Natural killer cell (primary cell): ENCODE measurements at regions not wholly inside any gene's neighbourhood (a gene's known extent, or its start where the extent isn't known, plus 50 kb on each side); places are given as distances from the start of the nearest gene placed in this dataset.

Experiments
- ATAC-seq, 3 donors: fragments of 150-1000 bp in 2 of 3; fragments of 200-7000 bp in 1 of 3; cut with Tn5 transposase; 1 replicate in 1 of 3; 2 replicates in 2 of 3; pipeline ENCODE4 v1.10.0; 2021; ENCODE audit warnings: mild to moderate bottlenecking in 2 of 3, moderate library complexity in 2 of 3
- DNase-seq, 2 donors: peaks; one replicate each; pipeline versions ENCODE4 v3.0.0 to v3.0.0-alpha.2; 2013 to 2021; ENCODE audit warnings: mixed read lengths in 1 of 2
- H3K27ac ChIP-seq: one replicate; pipeline ENCODE4 v1.5.1; 2013; ENCODE audit warnings: mild to moderate bottlenecking, low read length
- H3K27me3 ChIP-seq: one replicate; pipeline ENCODE4 v1.6.1; 2013; ENCODE audit warnings: low read length; ENCODE audit not compliant: control insufficient read depth, insufficient read depth
- H3K36me3 ChIP-seq: one replicate; pipeline ENCODE4 v1.6.1; 2013; ENCODE audit warnings: low read length; ENCODE audit not compliant: control insufficient read depth, insufficient read depth
- H3K4me1 ChIP-seq: one replicate; pipeline ENCODE4 v1.6.1; 2013; ENCODE audit warnings: low read length; ENCODE audit not compliant: control insufficient read depth, insufficient read depth
- H3K4me3 ChIP-seq: one replicate; pipeline ENCODE4 v1.5.1; 2013; ENCODE audit warnings: low read length
- H3K9me3 ChIP-seq: one replicate; pipeline ENCODE4 v1.6.1; 2013; ENCODE audit warnings: low read length; ENCODE audit not compliant: control insufficient read depth, insufficient read depth
- H3K27ac Mint-ChIP-seq, 2 donors: one replicate each; pipeline ENCODE4 v1.8.0; 2022; ENCODE audit warnings: mild to moderate bottlenecking in 2 of 2, mixed read lengths in 2 of 2, moderate library complexity in 1 of 2
- H3K27me3 Mint-ChIP-seq, 2 donors: one replicate each; pipeline ENCODE4 v1.8.0; 2022; ENCODE audit warnings: low read depth in 2 of 2, mixed read lengths in 2 of 2
- H3K36me3 Mint-ChIP-seq: one replicate; pipeline ENCODE4 v1.8.0; 2022; ENCODE audit warnings: mixed read lengths
- H3K4me1 Mint-ChIP-seq, 2 donors: one replicate each; pipeline ENCODE4 v1.8.0; 2022; ENCODE audit warnings: mixed read lengths in 2 of 2
- H3K4me3 Mint-ChIP-seq: one replicate; pipeline ENCODE4 v1.8.0; 2022; ENCODE audit warnings: mild to moderate bottlenecking, moderate library complexity, mixed read lengths
- H3K9me3 Mint-ChIP-seq, 2 donors: one replicate each; pipeline ENCODE4 v1.8.0; 2022; ENCODE audit warnings: mixed read lengths in 2 of 2
- CTCF ChIP-seq: fragments of 200-600 bp; IDR thresholded peaks from one replicate; pipeline ENCODE4 v1.8.0; 2022; ENCODE audit warnings: antibody characterized with exemption
- WGBS: methylation state at CpG from one replicate; pipeline ENCODE4 v1.1.7; 2013; ENCODE audit warnings: missing lambda C conversion rate; ENCODE audit not compliant: insufficient coverage; 5-methylcytosine and 5-hydroxymethylcytosine counted together
- intact Hi-C: fragments of 100-400 bp; cut with micrococcal nuclease; formaldehyde crosslinking; loops from one replicate; pipeline ENCODE4 v1.14.2; 2022

GRCh38 chrX:77087529-77088169, 359.5 kb upstream of the FGF16 start:
- WGBS, result 77% methylated on average over 1 of the region's 7 CpGs

GRCh38 chrX:77088233-77088632, 359.0 kb upstream of the FGF16 start:
- no peak for ATAC-seq
- Histone ChIP-seq H3K36me3 (no peaks in the 10 kb centered on the region), H3K4me1 (no peaks in the 10 kb centered on the region), H3K4me3 (no peak overlapping the region), H3K9me3 (no peaks in the 10 kb centered on the region), H3K27me3 (no peaks in the 10 kb centered on the region), H3K27ac (no peak overlapping the region)
- DNase-seq, result no peak
- TF ChIP-seq CTCF, result no peak
- H3K9me3 Mint-ChIP-seq, result peaks cover 0 to 10% of the 10 kb centered on the region in 2 donors
- 29% methylated on average over 1 of the region's 1 CpG for WGBS
- H3K27ac Mint-ChIP-seq, result no peak overlapping the region
- no peaks in the 10 kb centered on the region for H3K27me3 Mint-ChIP-seq
- intact Hi-C loops, result no loop called here
- no peaks in the 10 kb centered on the region for H3K36me3 Mint-ChIP-seq
- no peaks in the 10 kb centered on the region for H3K4me1 Mint-ChIP-seq
- H3K4me3 Mint-ChIP-seq, result no peak overlapping the region

More at GRCh38 chrX:77087529-77088169, 359.5 kb upstream of the FGF16 start:
- no peak overlapping the region for H3K27ac ChIP-seq
- Mint-ChIP-seq H3K27me3 (no peaks in the 10 kb centered on the region), H3K4me3 (no peak overlapping the region), H3K9me3 (peaks cover 0 to 10% of the 10 kb centered on the region in 2 donors), H3K36me3 (no peaks in the 10 kb centered on the region), H3K4me1 (no peaks in the 10 kb centered on the region), H3K27ac (no peak overlapping the region)
- intact Hi-C loops, result no loop called here
- H3K4me1 ChIP-seq, result no peaks in the 10 kb centered on the region
- ATAC-seq (no peak), DNase-seq (no peak)
- H3K4me3 ChIP-seq, result no peak overlapping the region
- no peaks in the 10 kb centered on the region for H3K36me3 ChIP-seq
- H3K27me3 ChIP-seq, result no peaks in the 10 kb centered on the region
- no peaks in the 10 kb centered on the region for H3K9me3 ChIP-seq
- TF ChIP-seq CTCF, result no peak

- DNase-seq (no peak), ATAC-seq (no peak)
- H3K9me3 ChIP-seq, result no peaks in the 10 kb centered on the region
- H3K27me3 ChIP-seq, result no peaks in the 10 kb centered on the region
- no peak for TF ChIP-seq CTCF
- no peaks in the 10 kb centered on the region for H3K4me1 ChIP-seq
- no peak overlapping the region for H3K4me3 ChIP-seq
- no peaks in the 10 kb centered on the region for H3K36me3 ChIP-seq
- H3K27ac ChIP-seq, result no peak overlapping the region
- H3K27me3 Mint-ChIP-seq, result no peaks in the 10 kb centered on the region
- no peak overlapping the region for H3K27ac Mint-ChIP-seq
- H3K4me1 Mint-ChIP-seq, result no peaks in the 10 kb centered on the region
- intact Hi-C loops, result no loop called here
- 88% methylated on average over 1 of the region's 1 CpG for WGBS
- no peaks in the 10 kb centered on the region for H3K36me3 Mint-ChIP-seq
- H3K9me3 Mint-ChIP-seq, result no peaks in the 10 kb centered on the region
- no peak overlapping the region for H3K4me3 Mint-ChIP-seq
Measured at GRCh38 chrX:77114501-77114900, 332.7 kb upstream of the FGF16 start.

- no peaks in the 10 kb centered on the region for H3K27me3 ChIP-seq
- no peaks in the 10 kb centered on the region for H3K4me1 ChIP-seq
- H3K27ac ChIP-seq, result no peak overlapping the region
- H3K9me3 ChIP-seq, result no peaks in the 10 kb centered on the region
- Mint-ChIP-seq H3K27me3 (no peaks in the 10 kb centered on the region), H3K4me1 (no peaks in the 10 kb centered on the region), H3K9me3 (no peaks in the 10 kb centered on the region), H3K27ac (no peak overlapping the region), H3K4me3 (no peak overlapping the region), H3K36me3 (no peaks in the 10 kb centered on the region)
- WGBS, result no CpG with 5 or more reads among the region's 2 CpGs
- ATAC-seq (no peak), DNase-seq (no peak)
- TF ChIP-seq CTCF, result no peak
- intact Hi-C loops, result no loop called here
- no peak overlapping the region for H3K4me3 ChIP-seq
- H3K36me3 ChIP-seq, result no peaks in the 10 kb centered on the region
Measured at GRCh38 chrX:77118686-77119085, 328.5 kb upstream of the FGF16 start.
